ENCODE measurements at regions not wholly inside any gene's neighbourhood (a gene's known extent, or its start where the extent isn't known, plus 50 kb on each side); places are given as distances from the start of the nearest gene placed in this dataset.

DNA sequence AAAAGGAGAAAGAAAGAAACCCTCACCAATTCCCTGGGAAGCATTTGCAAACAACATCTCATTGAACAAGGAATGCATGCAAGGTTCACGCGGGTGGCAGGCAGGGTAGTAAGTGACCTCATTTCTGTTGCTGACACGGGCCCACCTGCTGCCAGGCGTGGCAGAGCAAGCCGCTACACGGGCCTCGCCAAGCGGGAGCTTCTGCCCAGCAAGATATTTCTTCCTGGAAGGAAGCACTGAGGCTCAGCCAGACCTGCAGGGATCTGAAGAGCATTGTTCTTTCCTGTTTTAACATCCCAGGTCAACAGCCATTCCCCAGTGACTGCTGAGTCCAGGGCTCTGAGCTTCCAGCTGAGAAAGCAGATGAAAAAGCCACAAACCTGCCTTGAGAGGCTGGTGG, 91.9 kb upstream of the IGSF21 start:
- H3K36me3 Mint-ChIP-seq (ENCODE audit: unreplicated experiment): no peaks in the 10 kb centered on the region
- no peak overlapping the region for H3K27ac Mint-ChIP-seq (ENCODE audit: unreplicated experiment)
- H3K4me1 Mint-ChIP-seq (ENCODE audit: unreplicated experiment): no peaks in the 10 kb centered on the region
- TF ChIP-seq, protein P1, sequence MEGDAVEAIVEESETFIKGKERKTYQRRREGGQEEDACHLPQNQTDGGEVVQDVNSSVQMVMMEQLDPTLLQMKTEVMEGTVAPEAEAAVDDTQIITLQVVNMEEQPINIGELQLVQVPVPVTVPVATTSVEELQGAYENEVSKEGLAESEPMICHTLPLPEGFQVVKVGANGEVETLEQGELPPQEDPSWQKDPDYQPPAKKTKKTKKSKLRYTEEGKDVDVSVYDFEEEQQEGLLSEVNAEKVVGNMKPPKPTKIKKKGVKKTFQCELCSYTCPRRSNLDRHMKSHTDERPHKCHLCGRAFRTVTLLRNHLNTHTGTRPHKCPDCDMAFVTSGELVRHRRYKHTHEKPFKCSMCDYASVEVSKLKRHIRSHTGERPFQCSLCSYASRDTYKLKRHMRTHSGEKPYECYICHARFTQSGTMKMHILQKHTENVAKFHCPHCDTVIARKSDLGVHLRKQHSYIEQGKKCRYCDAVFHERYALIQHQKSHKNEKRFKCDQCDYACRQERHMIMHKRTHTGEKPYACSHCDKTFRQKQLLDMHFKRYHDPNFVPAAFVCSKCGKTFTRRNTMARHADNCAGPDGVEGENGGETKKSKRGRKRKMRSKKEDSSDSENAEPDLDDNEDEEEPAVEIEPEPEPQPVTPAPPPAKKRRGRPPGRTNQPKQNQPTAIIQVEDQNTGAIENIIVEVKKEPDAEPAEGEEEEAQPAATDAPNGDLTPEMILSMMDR (IDR thresholded peaks at IDR 0.05): no peak
- H3K4me3 Mint-ChIP-seq (ENCODE audit: unreplicated experiment): no peak overlapping the region
- H3K27me3 Mint-ChIP-seq (ENCODE audit: unreplicated experiment): no peaks in the 10 kb centered on the region
- no peak for DNase-seq (ENCODE audit: extremely low spot score, unreplicated experiment)
- no peaks in the 10 kb centered on the region for H3K9me3 Mint-ChIP-seq (ENCODE audit: unreplicated experiment)

DNA sequence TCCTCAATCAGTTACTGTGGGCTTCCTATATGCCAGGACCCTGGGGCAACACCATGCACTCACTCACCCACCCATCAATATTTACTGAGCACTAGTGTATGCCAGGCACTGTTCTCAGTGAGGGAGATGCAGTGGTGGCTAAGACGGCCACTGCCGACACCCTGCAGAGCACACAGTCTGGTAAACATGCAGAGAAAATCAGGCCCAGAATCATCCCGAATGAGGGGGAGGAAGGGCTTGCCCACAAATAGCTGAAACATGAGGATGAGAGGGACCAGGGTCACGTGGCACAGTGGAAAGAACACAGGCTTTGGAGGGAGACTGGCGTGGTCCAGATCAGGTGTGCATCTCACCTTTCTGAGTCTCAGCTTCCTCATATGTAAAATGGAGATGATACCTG, 89.2 kb upstream of the IGSF21 start:
- Mint-ChIP-seq H3K4me3 (ENCODE audit: unreplicated experiment) (no peak overlapping the region), H3K4me1 (ENCODE audit: unreplicated experiment) (no peaks in the 10 kb centered on the region), H3K27ac (ENCODE audit: unreplicated experiment) (no peak overlapping the region), H3K27me3 (ENCODE audit: unreplicated experiment) (no peaks in the 10 kb centered on the region), H3K9me3 (ENCODE audit: unreplicated experiment) (no peaks in the 10 kb centered on the region), H3K36me3 (ENCODE audit: unreplicated experiment) (no peaks in the 10 kb centered on the region)
- TF ChIP-seq, protein P1 (IDR thresholded peaks at IDR 0.05): no peak
- no peak for DNase-seq (ENCODE audit: extremely low spot score, unreplicated experiment)

DNA sequence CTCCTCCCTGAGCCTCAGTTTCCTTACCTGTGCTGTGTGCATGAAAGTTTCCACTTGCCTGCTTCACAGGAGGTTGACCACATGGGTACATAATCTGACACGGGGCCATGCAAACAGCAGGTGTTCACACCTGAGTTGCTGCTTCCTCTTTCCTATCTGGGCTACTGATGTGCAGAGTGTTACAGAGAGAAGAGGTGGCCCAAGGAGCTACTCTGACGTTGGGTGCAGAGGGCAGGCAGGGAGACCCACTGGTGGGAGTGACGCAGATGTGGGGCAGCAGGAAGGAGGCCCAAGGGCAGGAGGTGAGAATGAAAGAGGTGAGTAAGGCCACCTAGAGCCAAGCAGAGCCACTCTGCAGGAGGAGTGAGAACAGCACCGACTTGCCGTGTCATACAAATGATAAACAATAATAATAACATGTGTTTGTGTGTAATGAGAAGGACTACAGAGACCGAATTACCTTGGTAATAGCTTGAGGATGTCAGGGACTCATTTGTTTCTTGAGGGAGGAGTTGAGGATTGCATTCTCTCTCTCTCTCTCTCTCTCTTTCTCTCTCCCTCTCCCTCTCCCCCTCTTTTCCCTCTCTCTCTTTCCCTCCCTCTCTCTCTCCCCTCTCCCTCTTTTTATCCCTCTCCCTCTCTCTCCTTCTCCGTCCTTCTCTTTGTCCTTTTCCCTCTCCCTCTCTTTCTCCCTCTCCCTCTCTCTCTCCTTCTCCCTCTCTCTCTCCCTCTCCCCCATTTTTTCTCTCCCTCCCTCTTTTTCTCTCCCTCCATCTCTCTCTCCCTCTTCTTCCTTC, 87.4 kb upstream of the IGSF21 start:
- H3K4me1 Mint-ChIP-seq (ENCODE audit: unreplicated experiment): no peaks in the 10 kb centered on the region
- H3K27me3 Mint-ChIP-seq (ENCODE audit: unreplicated experiment): no peaks in the 10 kb centered on the region
- no peak overlapping the region for H3K27ac Mint-ChIP-seq (ENCODE audit: unreplicated experiment)
- H3K36me3 Mint-ChIP-seq (ENCODE audit: unreplicated experiment): no peaks in the 10 kb centered on the region
- no peak for DNase-seq (ENCODE audit: extremely low spot score, unreplicated experiment)
- TF ChIP-seq, protein P1 (IDR thresholded peaks at IDR 0.05): no peak
- no peak overlapping the region for H3K4me3 Mint-ChIP-seq (ENCODE audit: unreplicated experiment)
- H3K9me3 Mint-ChIP-seq (ENCODE audit: unreplicated experiment): no peaks in the 10 kb centered on the region

DNA sequence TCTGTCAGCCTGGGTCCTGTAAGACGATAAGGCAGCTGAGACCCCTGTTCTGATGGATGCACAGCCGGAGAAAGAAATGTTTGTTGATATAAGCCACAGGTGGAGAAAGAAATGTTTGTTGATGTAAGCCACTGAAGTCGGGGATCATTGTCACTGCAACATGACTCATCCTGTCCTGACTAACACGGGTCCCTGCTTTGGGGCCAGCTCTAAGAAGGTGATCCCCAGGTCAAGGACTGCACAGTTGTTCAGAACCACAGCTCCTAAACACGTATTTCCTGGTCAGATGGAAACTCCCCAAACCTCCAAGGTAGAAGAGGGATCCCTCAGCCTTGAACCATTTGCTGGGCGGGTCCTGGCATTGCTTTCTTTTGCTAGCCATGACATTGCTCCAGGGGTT, 86.4 kb upstream of the IGSF21 start:
- Mint-ChIP-seq H3K9me3 (ENCODE audit: unreplicated experiment) (no peaks in the 10 kb centered on the region), H3K4me3 (ENCODE audit: unreplicated experiment) (no peak overlapping the region), H3K27me3 (ENCODE audit: unreplicated experiment) (no peaks in the 10 kb centered on the region), H3K4me1 (ENCODE audit: unreplicated experiment) (no peaks in the 10 kb centered on the region), H3K36me3 (ENCODE audit: unreplicated experiment) (no peaks in the 10 kb centered on the region), H3K27ac (ENCODE audit: unreplicated experiment) (no peak overlapping the region)
- TF ChIP-seq, protein P1 (IDR thresholded peaks at IDR 0.05): no peak
- DNase-seq (ENCODE audit: extremely low spot score, unreplicated experiment): no peak

DNA sequence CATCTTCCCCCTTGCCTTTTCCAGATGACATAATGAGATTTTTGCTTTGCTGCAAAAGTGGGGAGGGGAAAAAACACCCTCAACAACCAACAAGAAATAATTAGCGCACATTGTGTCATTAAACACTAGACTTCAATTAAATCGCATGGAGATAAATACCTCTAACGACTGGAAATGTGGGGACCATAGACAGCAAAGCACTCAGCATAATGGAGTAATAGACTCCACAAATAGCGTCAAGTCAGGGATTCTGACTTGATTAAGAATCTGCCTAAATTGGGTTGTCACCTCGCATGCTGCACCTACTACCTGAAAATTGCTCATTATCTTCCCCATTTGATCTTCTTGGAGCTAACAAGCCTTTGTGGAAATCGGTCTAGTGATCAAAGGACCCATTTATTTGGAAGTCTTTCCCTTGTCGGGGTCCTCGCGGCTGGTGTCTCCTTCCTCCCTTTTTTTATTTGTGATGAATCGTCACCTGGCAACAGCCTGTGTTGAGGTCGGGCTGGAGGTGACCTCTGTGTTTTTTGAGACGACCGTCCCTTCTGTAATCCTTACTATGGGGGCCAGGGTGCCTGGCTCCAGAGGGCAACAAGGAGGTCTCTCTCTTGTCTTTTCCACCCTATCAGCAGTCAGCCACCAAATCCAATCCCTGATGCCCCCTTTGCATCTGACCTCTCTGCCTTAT, 75.3 kb upstream of the IGSF21 start:
- Mint-ChIP-seq H3K36me3 (ENCODE audit: unreplicated experiment) (no peaks in the 10 kb centered on the region), H3K4me3 (ENCODE audit: unreplicated experiment) (no peak overlapping the region), H3K4me1 (ENCODE audit: unreplicated experiment) (no peaks in the 10 kb centered on the region), H3K9me3 (ENCODE audit: unreplicated experiment) (no peaks in the 10 kb centered on the region), H3K27me3 (ENCODE audit: unreplicated experiment) (no peaks in the 10 kb centered on the region), H3K27ac (ENCODE audit: unreplicated experiment) (no peak overlapping the region)
- no peak for DNase-seq (ENCODE audit: extremely low spot score, unreplicated experiment)
- TF ChIP-seq, protein P1 (IDR thresholded peaks at IDR 0.05): no peak
